Natural killer cell (primary cell): ENCODE measurements at regions not wholly inside any gene's neighbourhood (a gene's known extent, or its start where the extent isn't known, plus 50 kb on each side); places are given as distances from the start of the nearest gene placed in this dataset.

Experiments used
- ATAC-seq, 3 donors: fragments of 150-1000 bp in 2 of 3; fragments of 200-7000 bp in 1 of 3; cut with Tn5 transposase; 1 replicate in 1 of 3; 2 replicates in 2 of 3; pipeline ENCODE4 v1.10.0; 2021; ENCODE audit warnings: mild to moderate bottlenecking in 2 of 3, moderate library complexity in 2 of 3
- DNase-seq, 2 donors: peaks; one replicate each; pipeline versions ENCODE4 v3.0.0 to v3.0.0-alpha.2; 2013 to 2021; ENCODE audit warnings: mixed read lengths in 1 of 2
- H3K27ac ChIP-seq: one replicate; pipeline ENCODE4 v1.5.1; 2013; ENCODE audit warnings: mild to moderate bottlenecking, low read length
- H3K27me3 ChIP-seq: one replicate; pipeline ENCODE4 v1.6.1; 2013; ENCODE audit warnings: low read length; ENCODE audit not compliant: control insufficient read depth, insufficient read depth
- H3K36me3 ChIP-seq: one replicate; pipeline ENCODE4 v1.6.1; 2013; ENCODE audit warnings: low read length; ENCODE audit not compliant: control insufficient read depth, insufficient read depth
- H3K4me1 ChIP-seq: one replicate; pipeline ENCODE4 v1.6.1; 2013; ENCODE audit warnings: low read length; ENCODE audit not compliant: control insufficient read depth, insufficient read depth
- H3K4me3 ChIP-seq: one replicate; pipeline ENCODE4 v1.5.1; 2013; ENCODE audit warnings: low read length
- H3K9me3 ChIP-seq: one replicate; pipeline ENCODE4 v1.6.1; 2013; ENCODE audit warnings: low read length; ENCODE audit not compliant: control insufficient read depth, insufficient read depth
- H3K27ac Mint-ChIP-seq, 2 donors: one replicate each; pipeline ENCODE4 v1.8.0; 2022; ENCODE audit warnings: mild to moderate bottlenecking in 2 of 2, mixed read lengths in 2 of 2, moderate library complexity in 1 of 2
- H3K27me3 Mint-ChIP-seq, 2 donors: one replicate each; pipeline ENCODE4 v1.8.0; 2022; ENCODE audit warnings: low read depth in 2 of 2, mixed read lengths in 2 of 2
- H3K36me3 Mint-ChIP-seq: one replicate; pipeline ENCODE4 v1.8.0; 2022; ENCODE audit warnings: mixed read lengths
- H3K4me1 Mint-ChIP-seq, 2 donors: one replicate each; pipeline ENCODE4 v1.8.0; 2022; ENCODE audit warnings: mixed read lengths in 2 of 2
- H3K4me3 Mint-ChIP-seq: one replicate; pipeline ENCODE4 v1.8.0; 2022; ENCODE audit warnings: mild to moderate bottlenecking, moderate library complexity, mixed read lengths
- H3K9me3 Mint-ChIP-seq, 2 donors: one replicate each; pipeline ENCODE4 v1.8.0; 2022; ENCODE audit warnings: mixed read lengths in 2 of 2
- WGBS: methylation state at CpG from one replicate; pipeline ENCODE4 v1.1.7; 2013; ENCODE audit warnings: missing lambda C conversion rate; ENCODE audit not compliant: insufficient coverage; 5-methylcytosine and 5-hydroxymethylcytosine counted together
- intact Hi-C: fragments of 100-400 bp; cut with micrococcal nuclease; formaldehyde crosslinking; loops from one replicate; pipeline ENCODE4 v1.14.2; 2022
- TF ChIP-seq, protein P1 (sequence below): fragments of 200-600 bp; IDR thresholded peaks from one replicate; pipeline ENCODE4 v1.8.0; 2022; ENCODE audit warnings: antibody characterized with exemption

DNA sequence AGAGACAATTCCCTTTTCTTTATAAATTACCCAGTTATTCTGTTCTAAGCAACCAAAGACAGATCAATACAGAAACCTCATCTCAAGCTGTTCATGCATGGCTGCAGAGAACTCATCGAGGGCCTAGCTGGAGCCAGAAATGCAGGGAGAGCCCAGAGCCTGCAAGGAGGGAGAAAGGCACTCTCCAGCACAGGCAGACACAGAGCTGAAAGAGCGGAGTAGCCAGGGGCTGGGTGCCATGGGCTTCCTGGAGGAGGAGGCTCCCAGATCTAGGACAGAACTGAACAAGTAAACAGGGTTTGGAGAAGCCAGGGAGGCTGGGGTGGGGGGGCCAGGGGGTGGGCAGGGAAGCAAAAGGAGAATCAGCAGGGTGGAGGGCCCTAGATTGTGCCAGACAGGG, 144.2 kb upstream of the ZNF507 start:
- Mint-ChIP-seq H3K27ac (peak overlapping the region in 1 of 2 donors; percentile 81), H3K4me1 (peaks cover 29 to 31% of the 10 kb centered on the region in 2 donors), H3K4me3 (peak overlapping the region; percentile 22), H3K9me3 (no peaks in the 10 kb centered on the region), H3K36me3 (no peaks in the 10 kb centered on the region), H3K27me3 (peaks cover 0 to 6% of the 10 kb centered on the region in 2 donors)
- H3K4me3 ChIP-seq, result no peak overlapping the region
- WGBS, result 80% methylated on average over 2 of the region's 2 CpGs
- ATAC-seq, result peak in 1 of 3 donors; percentile 9
- H3K27ac ChIP-seq, result no peak overlapping the region
- no peaks in the 10 kb centered on the region for H3K9me3 ChIP-seq
- TF ChIP-seq, protein P1, sequence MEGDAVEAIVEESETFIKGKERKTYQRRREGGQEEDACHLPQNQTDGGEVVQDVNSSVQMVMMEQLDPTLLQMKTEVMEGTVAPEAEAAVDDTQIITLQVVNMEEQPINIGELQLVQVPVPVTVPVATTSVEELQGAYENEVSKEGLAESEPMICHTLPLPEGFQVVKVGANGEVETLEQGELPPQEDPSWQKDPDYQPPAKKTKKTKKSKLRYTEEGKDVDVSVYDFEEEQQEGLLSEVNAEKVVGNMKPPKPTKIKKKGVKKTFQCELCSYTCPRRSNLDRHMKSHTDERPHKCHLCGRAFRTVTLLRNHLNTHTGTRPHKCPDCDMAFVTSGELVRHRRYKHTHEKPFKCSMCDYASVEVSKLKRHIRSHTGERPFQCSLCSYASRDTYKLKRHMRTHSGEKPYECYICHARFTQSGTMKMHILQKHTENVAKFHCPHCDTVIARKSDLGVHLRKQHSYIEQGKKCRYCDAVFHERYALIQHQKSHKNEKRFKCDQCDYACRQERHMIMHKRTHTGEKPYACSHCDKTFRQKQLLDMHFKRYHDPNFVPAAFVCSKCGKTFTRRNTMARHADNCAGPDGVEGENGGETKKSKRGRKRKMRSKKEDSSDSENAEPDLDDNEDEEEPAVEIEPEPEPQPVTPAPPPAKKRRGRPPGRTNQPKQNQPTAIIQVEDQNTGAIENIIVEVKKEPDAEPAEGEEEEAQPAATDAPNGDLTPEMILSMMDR, result no peak
- no peaks in the 10 kb centered on the region for H3K36me3 ChIP-seq
- intact Hi-C loops, result no loop called here
- peaks cover 11% of the 10 kb centered on the region for H3K4me1 ChIP-seq
- no peak for DNase-seq
- no peaks in the 10 kb centered on the region for H3K27me3 ChIP-seq

- H3K36me3 ChIP-seq, result no peaks in the 10 kb centered on the region
- intact Hi-C loops, result no loop called here
- peak; percentile 78 to 95 (median 93) for ATAC-seq
- WGBS, result 5% methylated on average over 15 of the region's 15 CpGs
- H3K36me3 Mint-ChIP-seq, result no peaks in the 10 kb centered on the region
- peaks cover 0 to 8% of the 10 kb centered on the region in 2 donors for H3K27me3 Mint-ChIP-seq
- no peak for DNase-seq
- H3K27me3 ChIP-seq, result no peaks in the 10 kb centered on the region
- H3K27ac ChIP-seq, result no peak overlapping the region
- no peaks in the 10 kb centered on the region for H3K9me3 Mint-ChIP-seq
- TF ChIP-seq, protein P1, result no peak
- H3K4me1 ChIP-seq, result peaks cover 11% of the 10 kb centered on the region
- no peak overlapping the region for H3K4me3 Mint-ChIP-seq
- H3K4me1 Mint-ChIP-seq, result peaks cover 29 to 31% of the 10 kb centered on the region in 2 donors
- H3K4me3 ChIP-seq, result no peak overlapping the region
- H3K9me3 ChIP-seq, result no peaks in the 10 kb centered on the region
- H3K27ac Mint-ChIP-seq, result peak overlapping the region in 1 of 2 donors; percentile 81
Measured at GRCh38 chr19:32201636-32202051, 143.8 kb upstream of the ZNF507 start.

- Mint-ChIP-seq H3K4me1 (peaks cover 29 to 31% of the 10 kb centered on the region in 2 donors), H3K9me3 (no peaks in the 10 kb centered on the region), H3K27ac (peak overlapping the region in 1 of 2 donors; percentile 81), H3K27me3 (peaks cover 4 to 13% of the 10 kb centered on the region in 2 donors), H3K4me3 (peak overlapping the region; percentile 28), H3K36me3 (no peaks in the 10 kb centered on the region)
- Histone ChIP-seq H3K4me3 (no peak overlapping the region), H3K9me3 (no peaks in the 10 kb centered on the region), H3K36me3 (no peaks in the 10 kb centered on the region), H3K27me3 (no peaks in the 10 kb centered on the region), H3K27ac (no peak overlapping the region), H3K4me1 (peaks cover 11% of the 10 kb centered on the region)
- 94% methylated on average over 5 of the region's 5 CpGs for WGBS
- intact Hi-C loops, result no loop called here
- DNase-seq, result no peak
- TF ChIP-seq, protein P1, result no peak
- ATAC-seq, result no peak
Measured at GRCh38 chr19:32202244-32202643, 143.2 kb upstream of the ZNF507 start.

- peaks cover 5 to 19% of the 10 kb centered on the region in 2 donors for H3K27me3 Mint-ChIP-seq
- TF ChIP-seq, protein P1, result no peak
- no peak overlapping the region for H3K27ac Mint-ChIP-seq
- H3K27me3 ChIP-seq, result no peaks in the 10 kb centered on the region
- WGBS, result 94% methylated on average over 6 of the region's 6 CpGs
- H3K4me3 ChIP-seq, result no peak overlapping the region
- H3K4me3 Mint-ChIP-seq, result no peak overlapping the region
- intact Hi-C loops, result no loop called here
- ATAC-seq (no peak), DNase-seq (no peak)
- H3K4me1 Mint-ChIP-seq, result peaks cover 29 to 31% of the 10 kb centered on the region in 2 donors
- H3K9me3 ChIP-seq, result no peaks in the 10 kb centered on the region
- no peak overlapping the region for H3K27ac ChIP-seq
- H3K4me1 ChIP-seq, result peaks cover 11% of the 10 kb centered on the region
- H3K9me3 Mint-ChIP-seq, result no peaks in the 10 kb centered on the region
- H3K36me3 ChIP-seq, result no peaks in the 10 kb centered on the region
- H3K36me3 Mint-ChIP-seq, result no peaks in the 10 kb centered on the region
Measured at GRCh38 chr19:32203161-32203560, 142.2 kb upstream of the ZNF507 start.
